AG09309 (cell line): ENCODE measurements at regions not wholly inside any gene's neighbourhood (a gene's known extent, or its start where the extent isn't known, plus 50 kb on each side); places are given as distances from the start of the nearest gene placed in this dataset.

Experiments used
- DNase-seq: peaks from one replicate; pipeline ENCODE4 v3.0.0-alpha.2; 2010; ENCODE audit warnings: low read depth
- H3K4me3 ChIP-seq: 2 replicates; pipeline ENCODE4 v1.5.1; 2011; ENCODE audit warnings: mild to moderate bottlenecking, low read depth, low read length, moderate library complexity; ENCODE audit not compliant: control insufficient read depth
- CTCF ChIP-seq: IDR thresholded peaks from 2 replicates; pipeline ENCODE4 v1.5.1; 2011; ENCODE audit warnings: mild to moderate bottlenecking, low read depth, low read length, inconsistent platforms; ENCODE audit not compliant: insufficient read depth, control insufficient read depth; ENCODE audit errors: missing control alignments

GRCh38 chr4:186942758-186943377 is 219.2 kb upstream of the FAT1 start:
- no peak overlapping the region for H3K4me3 ChIP-seq
- no peak for DNase-seq
- peak; percentile 2 for TF ChIP-seq CTCF

- H3K4me3 ChIP-seq = no peak overlapping the region
- DNase-seq = no peak
- TF ChIP-seq CTCF = no peak
Measured at GRCh38 chr4:186943411-186943810, 219.8 kb upstream of the FAT1 start.

- no peak overlapping the region for H3K4me3 ChIP-seq
- no peak for DNase-seq
- TF ChIP-seq CTCF = no peak
Measured at GRCh38 chr4:186946136-186946535, 222.5 kb upstream of the FAT1 start.

- TF ChIP-seq CTCF = peak; percentile 21
- H3K4me3 ChIP-seq = no peak overlapping the region
- no peak for DNase-seq
Measured at GRCh38 chr4:186946682-186947294, 223.1 kb upstream of the FAT1 start.

- TF ChIP-seq CTCF = peak; percentile 57
- no peak overlapping the region for H3K4me3 ChIP-seq
- DNase-seq = no peak
Measured at GRCh38 chr4:186948361-186949242, 224.9 kb upstream of the FAT1 start.

GRCh38 chr4:186949847-186950246 is 226.2 kb upstream of the FAT1 start:
- H3K4me3 ChIP-seq = no peak overlapping the region
- no peak for DNase-seq
- TF ChIP-seq CTCF = no peak
